ENCODE measurements at regions not wholly inside any gene's neighbourhood (a gene's known extent, or its start where the extent isn't known, plus 50 kb on each side); places are given as distances from the start of the nearest gene placed in this dataset.

DNA sequence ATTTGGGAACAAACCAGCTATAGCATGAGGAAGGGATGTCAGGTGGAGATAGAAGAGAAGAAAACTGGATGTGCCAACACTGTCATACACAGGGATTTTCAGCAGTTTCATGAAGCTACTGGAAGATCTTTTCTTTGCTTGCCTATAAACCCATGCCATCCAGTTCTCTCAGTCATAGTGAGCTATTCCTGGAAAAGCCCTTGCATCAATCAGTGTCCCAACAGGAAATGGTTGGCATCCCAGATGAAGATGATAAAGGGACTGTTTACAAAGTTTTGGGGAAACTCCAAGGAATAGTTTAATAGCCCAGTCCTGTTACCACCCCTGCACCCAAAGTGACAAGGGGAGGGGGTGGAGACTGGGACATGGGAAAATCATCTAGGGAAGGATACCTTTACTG is 58.5 kb upstream of the ARGLU1 start:
- no peak for DNase-seq (ENCODE audit: low read depth in 2 of 2)

DNA sequence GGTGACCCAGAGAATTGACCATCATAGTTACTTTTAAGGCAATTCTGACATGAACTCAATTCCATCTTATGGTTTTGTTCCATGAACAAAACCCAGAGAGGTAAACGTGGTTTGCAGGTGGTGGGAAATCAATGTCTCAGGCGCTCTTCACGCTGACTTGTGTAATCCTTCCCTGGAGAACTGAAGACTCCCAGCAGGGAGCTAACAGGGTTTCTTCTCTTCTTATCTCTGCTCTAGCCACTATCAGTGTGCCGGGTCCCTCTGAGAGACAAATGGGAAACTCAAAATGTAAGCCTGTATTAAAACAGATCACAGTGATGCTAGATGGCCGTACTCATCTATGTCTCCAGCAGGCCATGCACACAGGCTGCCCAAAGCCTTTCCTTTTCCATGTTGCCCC is 57.6 kb upstream of the ARGLU1 start:
- DNase-seq (ENCODE audit: low read depth in 2 of 2) = no peak

DNA sequence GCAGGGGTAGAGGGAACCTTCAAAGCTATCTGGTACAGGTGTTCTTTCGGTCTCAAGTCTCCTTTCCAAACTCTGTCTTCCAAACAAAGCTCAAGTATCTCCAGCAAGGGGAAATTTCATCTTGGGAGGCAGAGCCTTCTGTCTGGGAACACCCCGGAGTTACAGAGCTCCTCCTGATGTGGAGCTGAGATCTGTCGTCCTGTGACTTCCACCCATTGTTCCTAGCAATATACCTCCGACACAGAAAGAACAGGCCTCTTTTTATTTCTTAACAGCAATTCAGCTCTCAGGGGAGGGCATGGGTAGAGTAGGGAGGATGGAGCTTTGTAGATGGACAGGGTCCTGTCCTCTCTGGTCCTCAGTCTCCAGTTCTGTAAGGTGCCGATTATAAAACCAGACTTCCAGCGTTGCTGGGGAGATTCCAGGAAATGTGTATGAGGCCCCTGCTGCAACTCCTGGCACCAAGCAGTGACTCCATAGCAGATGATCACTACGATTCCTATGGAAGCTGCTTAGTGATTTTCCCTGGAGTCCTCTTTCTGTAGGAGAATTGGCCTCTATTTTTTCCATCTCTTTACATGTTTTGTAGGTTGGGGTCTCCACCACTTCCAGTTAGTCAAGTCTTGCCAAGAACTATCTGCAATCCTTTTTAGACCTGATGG is 56.0 kb upstream of the ARGLU1 start:
- DNase-seq (ENCODE audit: low read depth in 2 of 2) = no peak

DNA sequence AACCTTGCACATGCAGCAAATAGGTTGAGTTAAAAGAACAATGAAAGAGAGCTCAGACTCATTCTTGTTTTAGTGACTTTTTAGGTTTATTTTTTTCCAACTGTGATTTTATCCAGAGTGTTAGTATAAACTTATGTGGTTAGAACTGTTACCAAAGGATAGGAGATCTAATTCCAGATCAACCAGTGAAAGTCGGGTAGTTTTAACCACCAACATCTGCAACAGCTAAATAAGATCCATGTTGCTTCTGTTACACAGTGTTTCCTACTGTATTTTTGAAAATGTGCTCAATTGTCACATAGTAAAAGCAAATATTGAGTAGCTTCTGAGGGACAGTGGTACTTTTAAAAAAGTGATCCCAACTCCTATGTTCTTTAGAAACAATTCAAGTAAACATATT is 53.9 kb upstream of the ARGLU1 start:
- DNase-seq (ENCODE audit: low read depth in 2 of 2) = no peak

DNA sequence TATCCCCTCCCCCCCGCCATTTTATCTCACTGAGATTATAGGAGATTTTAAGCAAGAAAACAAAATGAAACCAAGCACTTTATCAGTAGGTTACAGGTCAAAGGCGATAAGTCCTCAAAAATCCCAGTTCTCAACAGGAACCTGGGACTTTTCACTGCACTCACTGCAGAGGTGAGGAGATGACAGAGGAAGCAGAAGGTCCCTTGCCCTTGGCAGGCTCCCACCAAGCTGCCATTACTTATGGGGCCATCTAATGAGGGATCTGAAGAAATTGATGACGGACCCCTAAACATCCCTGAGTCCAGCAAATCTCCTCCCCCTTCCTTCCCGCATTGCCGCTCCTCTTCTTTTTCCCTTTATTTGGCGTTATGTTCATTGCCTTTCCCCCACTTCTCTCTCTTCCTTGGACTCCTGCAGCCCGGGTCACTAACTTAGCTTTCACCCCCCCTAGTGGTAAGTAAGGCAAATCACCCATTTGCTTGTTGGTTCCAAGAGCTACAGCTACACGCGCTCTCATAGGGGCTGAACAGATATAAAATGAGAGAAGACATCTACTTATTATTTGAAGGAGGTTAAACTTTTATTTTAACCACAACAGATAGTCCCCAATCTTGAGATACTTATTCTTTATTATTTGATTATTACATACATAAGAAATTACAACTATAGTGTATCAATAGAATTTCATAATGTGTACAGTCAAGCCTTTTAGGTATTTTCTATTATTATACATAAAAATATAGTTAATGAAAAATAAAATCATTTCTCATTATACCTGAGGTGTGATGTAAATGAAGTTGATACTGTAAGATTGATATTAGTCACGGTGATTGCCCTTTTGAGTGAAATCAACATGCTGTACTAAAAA is 52.0 kb upstream of the ARGLU1 start:
- DNase-seq (ENCODE audit: low read depth in 2 of 2) = no peak
